ENCODE measurements at regions not wholly inside any gene's neighbourhood (a gene's known extent, or its start where the extent isn't known, plus 50 kb on each side); places are given as distances from the start of the nearest gene placed in this dataset.

GRCh38 chr3:35257641-35258040 is 381.7 kb upstream of the ARPP21 start (continued):
- TF ChIP-seq MYC (IDR thresholded peaks at IDR 0.05; ENCODE audit: insufficient read depth, insufficient read length, insufficient replicate concordance, low read length, severe bottlenecking) (no peak), CUX1 (IDR thresholded peaks at IDR 0.05; ENCODE audit: insufficient replicate concordance, low read depth, low read length) (no peak), BCL11A (IDR thresholded peaks at IDR 0.05; ENCODE audit: low read depth, low read length) (no peak), SRF (IDR thresholded peaks at IDR 0.05; ENCODE audit: low read depth in 2 of 2, low read length in 2 of 2) (no peak)

- no peak for FAIRE-seq
- no peak overlapping the region for H2AFZ ChIP-seq (ENCODE audit: control insufficient read depth, low read depth, low read length)
Observed at GRCh38 chr3:35262406-35262805, 376.9 kb upstream of the ARPP21 start.

More at GRCh38 chr3:35262406-35262805, 376.9 kb upstream of the ARPP21 start:
- RAD21 ChIA-PET (ENCODE audit: unreplicated experiment): no interaction called here
- no peaks in the 10 kb centered on the region for H3K9me3 ChIP-seq (replicated peaks; ENCODE audit: control insufficient read depth, insufficient read depth, low read length)
- no peaks in the 10 kb centered on the region for H4K20me1 ChIP-seq (ENCODE audit: control insufficient read depth, insufficient read depth)
- CTCF ChIA-PET: no interaction called here
- no peak overlapping the region for H3K4me2 ChIP-seq (ENCODE audit: control insufficient read depth, insufficient read depth)
- H3K27ac ChIP-seq (ENCODE audit: control insufficient read depth, insufficient read depth): no peak overlapping the region
- SMC1A ChIA-PET (ENCODE audit: uncharacterized antibody, unreplicated experiment): no interaction called here
- DNase-seq (ENCODE audit: low read depth, low spot score) (no peak), ATAC-seq (no peak)
- H3K4me3 ChIP-seq: no peak overlapping the region
- POLR2A ChIA-PET: no interaction called here
- in situ Hi-C loops (cut with MboI) (no loop called here), intact Hi-C loops (cut with micrococcal nuclease; ENCODE audit: unreplicated experiment) (no loop called here)
- no peaks in the 10 kb centered on the region for H3K4me1 ChIP-seq (ENCODE audit: control insufficient read depth, insufficient read depth, low read length)
- no peak for TF ChIP-seq SKIL (IDR thresholded peaks at IDR 0.05; ENCODE audit: low read depth, poor library complexity, severe bottlenecking)
- no peaks in the 10 kb centered on the region for H3K36me3 ChIP-seq (ENCODE audit: control insufficient read depth in 2 of 2, insufficient read depth in 2 of 2, low read length in 1 of 2)
- no peak overlapping the region for H3K9ac ChIP-seq (ENCODE audit: control insufficient read depth, insufficient read depth, low read length)
- no TSS peak for BruUV-seq (replicated peaks)
- H3K79me2 ChIP-seq (ENCODE audit: control insufficient read depth, insufficient read depth, low read length): no peaks in the 10 kb centered on the region
- H3K27me3 ChIP-seq (replicated peaks in 1 of 2; ENCODE audit: control insufficient read depth in 2 of 2, insufficient read depth in 2 of 2, low read length in 1 of 2): no peaks in the 10 kb centered on the region
